ENCODE measurements at regions not wholly inside any gene's neighbourhood (a gene's known extent, or its start where the extent isn't known, plus 50 kb on each side); places are given as distances from the start of the nearest gene placed in this dataset.

DNA sequence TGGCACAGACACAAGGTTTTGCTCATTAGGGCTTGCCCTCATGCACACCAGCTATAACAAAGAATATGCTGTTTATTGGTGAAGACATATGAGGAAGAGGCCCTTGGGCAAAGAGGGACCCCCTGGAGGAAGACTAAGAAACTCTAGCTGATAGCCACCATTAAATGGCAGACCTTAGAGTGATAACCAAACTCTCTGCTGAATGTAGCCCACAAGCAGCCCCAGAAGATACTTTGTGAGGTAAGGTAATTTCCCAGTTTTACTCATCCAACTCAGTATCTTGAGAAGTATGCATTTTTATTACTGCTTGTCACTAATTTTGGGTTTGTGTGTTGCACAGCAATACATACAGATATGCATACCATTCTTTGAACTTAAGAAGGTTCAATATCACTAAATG, 563.3 kb downstream of the DOK5 start:
- no peak for DNase-seq (ENCODE audit: low read depth)
- H3K4me3 ChIP-seq (ENCODE audit: low read length): no peak overlapping the region
- TF ChIP-seq CTCF (IDR thresholded peaks at IDR 0.05; ENCODE audit: insufficient read depth, low read depth, low read length, missing control alignments): no peak

- H3K4me3 ChIP-seq (ENCODE audit: low read length): no peak overlapping the region
- no peak for TF ChIP-seq CTCF (IDR thresholded peaks at IDR 0.05; ENCODE audit: insufficient read depth, low read depth, low read length, missing control alignments)
- DNase-seq (ENCODE audit: low read depth): no peak
Observed at GRCh38 chr20:55031971-55032370, 556.6 kb downstream of the DOK5 start.

- no peak for DNase-seq (ENCODE audit: low read depth)
- no peak overlapping the region for H3K4me3 ChIP-seq (ENCODE audit: low read length)
- no peak for TF ChIP-seq CTCF (IDR thresholded peaks at IDR 0.05; ENCODE audit: insufficient read depth, low read depth, low read length, missing control alignments)
Observed at GRCh38 chr20:55014766-55015165, 539.4 kb downstream of the DOK5 start.

DNA sequence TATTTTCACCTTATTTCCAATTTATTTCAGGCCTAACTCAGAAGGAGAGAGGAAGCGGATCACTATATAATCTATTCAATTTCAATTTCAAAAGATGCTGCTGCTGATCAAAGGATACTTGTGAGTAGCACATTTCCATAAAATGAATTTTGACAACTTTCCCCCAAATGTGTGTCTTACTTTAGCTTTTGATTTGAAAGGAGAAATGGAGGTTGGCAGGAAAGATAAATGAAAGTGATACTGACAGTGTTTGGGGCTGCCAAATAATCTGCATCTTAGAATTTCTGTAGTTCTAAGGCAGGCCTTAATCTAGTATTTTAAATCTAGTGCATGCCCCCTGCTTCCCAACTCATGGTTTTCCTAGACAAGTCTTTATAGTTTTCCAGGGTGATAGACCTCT, 535.4 kb downstream of the DOK5 start:
- no peak for DNase-seq (ENCODE audit: low read depth)
- TF ChIP-seq CTCF (IDR thresholded peaks at IDR 0.05; ENCODE audit: insufficient read depth, low read depth, low read length, missing control alignments): no peak
- H3K4me3 ChIP-seq (ENCODE audit: low read length): no peak overlapping the region

GRCh38 chr20:55009066-55009465, 533.7 kb downstream of the DOK5 start:
- TF ChIP-seq CTCF (IDR thresholded peaks at IDR 0.05; ENCODE audit: insufficient read depth, low read depth, low read length, missing control alignments): no peak
- no peak overlapping the region for H3K4me3 ChIP-seq (ENCODE audit: low read length)
- DNase-seq (ENCODE audit: low read depth): no peak

DNA sequence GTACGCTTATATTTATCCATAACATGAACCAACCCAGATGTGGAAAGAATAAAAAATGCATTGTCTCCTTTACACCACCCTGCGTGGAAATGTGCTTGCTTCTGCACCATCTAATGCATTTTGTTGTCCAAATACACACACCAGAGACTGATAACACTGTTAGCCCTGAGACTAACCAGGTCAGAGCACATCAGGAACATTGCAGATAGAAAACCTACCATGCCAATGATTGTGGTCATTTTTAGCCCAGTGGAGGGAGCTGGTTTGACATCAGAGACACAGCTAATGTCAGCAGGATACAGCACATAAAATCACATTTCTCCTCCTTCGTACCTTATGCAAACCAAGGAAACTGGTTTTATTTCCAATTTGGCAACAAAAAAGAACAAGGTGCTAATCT, 528.7 kb downstream of the DOK5 start:
- peak; percentile 15 for TF ChIP-seq CTCF (IDR thresholded peaks at IDR 0.05; ENCODE audit: insufficient read depth, low read depth, low read length, missing control alignments)
- no peak overlapping the region for H3K4me3 ChIP-seq (ENCODE audit: low read length)
- peak; percentile 1 for DNase-seq (ENCODE audit: low read depth)

DNA sequence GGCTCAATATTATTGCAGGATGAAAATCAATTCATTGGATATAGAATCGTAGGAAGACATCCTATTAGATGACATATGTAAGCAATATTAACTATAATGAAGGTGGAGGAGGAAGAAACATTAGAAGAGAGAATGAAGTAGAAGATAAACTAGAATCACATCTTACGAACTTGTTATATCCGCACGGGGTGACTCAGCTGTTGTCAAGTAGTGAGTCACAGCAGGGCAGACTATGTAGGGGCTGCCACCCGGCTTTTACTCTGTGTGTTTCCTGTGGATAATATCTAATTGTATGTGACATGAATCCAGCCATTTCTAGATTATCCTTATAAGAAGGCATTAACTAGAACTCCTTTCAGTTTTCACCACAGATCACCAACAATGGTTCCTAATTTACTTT, 520.2 kb downstream of the DOK5 start:
- DNase-seq (ENCODE audit: low read depth): peak; percentile 36
- no peak for TF ChIP-seq CTCF (IDR thresholded peaks at IDR 0.05; ENCODE audit: insufficient read depth, low read depth, low read length, missing control alignments)
- no peak overlapping the region for H3K4me3 ChIP-seq (ENCODE audit: low read length)
